HEK293T (cell line): ENCODE measurements at regions not wholly inside any gene's neighbourhood (a gene's known extent, or its start where the extent isn't known, plus 50 kb on each side); places are given as distances from the start of the nearest gene placed in this dataset.

Source experiments
- CTBP1 ChIP-seq: fragments of 450-650 bp; IDR thresholded peaks from 2 replicates; pipeline ENCODE4 v1.6.1; 2016; ENCODE audit warnings: borderline replicate concordance
- ELF4 ChIP-seq: fragments of 450-650 bp; IDR thresholded peaks from 2 replicates; pipeline ENCODE4 v1.6.1; 2017; ENCODE audit warnings: antibody characterized with exemption
- FOXA1 ChIP-seq: fragments of 450-650 bp; IDR thresholded peaks from 2 replicates; pipeline ENCODE4 v1.6.1; 2016; ENCODE audit warnings: mild to moderate bottlenecking
- FOXK2 ChIP-seq: fragments of 450-650 bp; IDR thresholded peaks from 2 replicates; pipeline ENCODE4 v1.6.1; 2016; ENCODE audit warnings: mild to moderate bottlenecking
- FOXM1 ChIP-seq: fragments of 450-650 bp; IDR thresholded peaks from 2 replicates; pipeline ENCODE4 v1.6.1; 2017; ENCODE audit warnings: mild to moderate bottlenecking, borderline replicate concordance
- SP1 ChIP-seq: fragments of 450-650 bp; IDR thresholded peaks from 2 replicates; pipeline ENCODE4 v1.6.1; 2017
- SUZ12 ChIP-seq: fragments of 450-650 bp; IDR thresholded peaks from 2 replicates; pipeline ENCODE4 v1.6.1; 2016; ENCODE audit warnings: mild to moderate bottlenecking
- TARDBP ChIP-seq: fragments of 450-650 bp; IDR thresholded peaks from 2 replicates; pipeline ENCODE4 v1.6.1; 2016

GRCh38 chr1:105724286-105724685, 1332.2 kb upstream of the PRMT6 start:
- TF ChIP-seq FOXM1 (no peak), SP1 (no peak), FOXK2 (no peak), ELF4 (no peak), TARDBP (no peak), FOXA1 (no peak), CTBP1 (no peak), SUZ12 (no peak)
